ENCODE measurements at regions not wholly inside any gene's neighbourhood (a gene's known extent, or its start where the extent isn't known, plus 50 kb on each side); places are given as distances from the start of the nearest gene placed in this dataset.

DNA sequence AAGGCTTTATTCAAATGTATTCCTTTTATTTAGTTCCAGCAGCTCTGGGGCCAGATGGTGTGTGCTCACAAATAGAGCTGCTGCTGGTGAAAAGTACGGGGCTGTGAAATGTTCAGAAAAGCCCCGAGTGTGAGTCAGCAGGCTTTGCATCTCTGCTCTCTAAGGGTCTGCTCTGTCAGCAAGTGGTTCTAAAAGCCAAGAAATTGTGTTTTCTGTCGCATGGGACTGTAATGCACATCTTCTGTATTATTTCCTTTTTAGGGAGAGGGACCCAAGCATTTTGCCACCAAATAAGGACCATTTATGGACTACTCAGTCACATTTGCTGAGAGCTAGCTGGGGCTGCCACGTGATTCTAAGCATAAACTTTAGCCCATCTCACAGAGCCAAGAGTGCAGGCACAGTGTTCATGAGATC is 82.9 kb upstream of the NHS start (continued):
- TF ChIP-seq, protein P1, sequence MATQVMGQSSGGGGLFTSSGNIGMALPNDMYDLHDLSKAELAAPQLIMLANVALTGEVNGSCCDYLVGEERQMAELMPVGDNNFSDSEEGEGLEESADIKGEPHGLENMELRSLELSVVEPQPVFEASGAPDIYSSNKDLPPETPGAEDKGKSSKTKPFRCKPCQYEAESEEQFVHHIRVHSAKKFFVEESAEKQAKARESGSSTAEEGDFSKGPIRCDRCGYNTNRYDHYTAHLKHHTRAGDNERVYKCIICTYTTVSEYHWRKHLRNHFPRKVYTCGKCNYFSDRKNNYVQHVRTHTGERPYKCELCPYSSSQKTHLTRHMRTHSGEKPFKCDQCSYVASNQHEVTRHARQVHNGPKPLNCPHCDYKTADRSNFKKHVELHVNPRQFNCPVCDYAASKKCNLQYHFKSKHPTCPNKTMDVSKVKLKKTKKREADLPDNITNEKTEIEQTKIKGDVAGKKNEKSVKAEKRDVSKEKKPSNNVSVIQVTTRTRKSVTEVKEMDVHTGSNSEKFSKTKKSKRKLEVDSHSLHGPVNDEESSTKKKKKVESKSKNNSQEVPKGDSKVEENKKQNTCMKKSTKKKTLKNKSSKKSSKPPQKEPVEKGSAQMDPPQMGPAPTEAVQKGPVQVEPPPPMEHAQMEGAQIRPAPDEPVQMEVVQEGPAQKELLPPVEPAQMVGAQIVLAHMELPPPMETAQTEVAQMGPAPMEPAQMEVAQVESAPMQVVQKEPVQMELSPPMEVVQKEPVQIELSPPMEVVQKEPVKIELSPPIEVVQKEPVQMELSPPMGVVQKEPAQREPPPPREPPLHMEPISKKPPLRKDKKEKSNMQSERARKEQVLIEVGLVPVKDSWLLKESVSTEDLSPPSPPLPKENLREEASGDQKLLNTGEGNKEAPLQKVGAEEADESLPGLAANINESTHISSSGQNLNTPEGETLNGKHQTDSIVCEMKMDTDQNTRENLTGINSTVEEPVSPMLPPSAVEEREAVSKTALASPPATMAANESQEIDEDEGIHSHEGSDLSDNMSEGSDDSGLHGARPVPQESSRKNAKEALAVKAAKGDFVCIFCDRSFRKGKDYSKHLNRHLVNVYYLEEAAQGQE (IDR thresholded peaks at IDR 0.05; ENCODE audit: low read depth): no peak
- no peak for TF ChIP-seq CBX3 (IDR thresholded peaks at IDR 0.05; ENCODE audit: low read depth)

DNA sequence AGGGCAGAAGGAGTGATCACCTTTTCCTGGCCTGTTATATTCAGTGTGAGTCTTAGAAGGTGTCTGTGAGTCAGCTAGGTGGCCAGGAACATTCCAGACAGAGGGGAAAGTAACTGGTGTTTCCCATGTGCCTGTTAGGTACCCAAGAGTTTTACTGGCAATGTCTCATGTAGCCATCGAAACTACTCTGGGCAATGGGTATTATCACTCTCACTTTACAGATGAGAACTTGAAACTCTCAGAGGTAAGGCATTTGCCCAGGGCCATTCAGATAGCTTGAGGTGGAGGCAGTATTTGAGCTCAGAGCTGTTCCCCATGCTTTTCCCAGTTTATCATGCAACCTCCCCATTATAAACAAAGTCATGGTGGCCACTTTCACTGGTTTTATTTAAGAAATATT is 80.4 kb upstream of the NHS start:
- no peaks in the 10 kb centered on the region for H3K9me2 ChIP-seq (ENCODE audit: insufficient read depth)
- H3K4me1 ChIP-seq (ENCODE audit: control insufficient read depth in 1 of 2, insufficient read depth in 2 of 2, low read length in 2 of 2): no peaks in the 10 kb centered on the region
- H3K4me3 ChIP-seq (replicated peaks in 1 of 2; ENCODE audit: low read depth in 1 of 2, low read length in 2 of 2): no peak overlapping the region
- H3K36me3 ChIP-seq (ENCODE audit: control insufficient read depth in 1 of 2, insufficient read depth in 2 of 2, low read length in 2 of 2): no peaks in the 10 kb centered on the region
- no peak overlapping the region for H2AFZ ChIP-seq (ENCODE audit: low read depth, low read length, poor library complexity, severe bottlenecking)
- no TSS peak for BruUV-seq (replicated peaks)
- TF ChIP-seq FOSL1 (IDR thresholded peaks at IDR 0.05; ENCODE audit: low read depth) (no peak), SRF (IDR thresholded peaks at IDR 0.05; ENCODE audit: low read depth) (no peak)
- no peak overlapping the region for H3K9ac ChIP-seq (ENCODE audit: low read length)
- H3K4me2 ChIP-seq (ENCODE audit: low read length): no peak overlapping the region
- intact Hi-C loops (cut with micrococcal nuclease): no loop called here
- H3K27me3 ChIP-seq (ENCODE audit: insufficient read depth, low read length): no peaks in the 10 kb centered on the region
- no peaks in the 10 kb centered on the region for H3K9me3 ChIP-seq (ENCODE audit: control insufficient read depth in 1 of 2, insufficient read depth in 1 of 2, low read depth in 1 of 2, low read length in 2 of 2)
- ATAC-seq: no peak
- H3K27ac ChIP-seq (ENCODE audit: low read depth, low read length): no peak overlapping the region
- DNase-seq (ENCODE audit: low read depth, low spot score): no peak
- H3K79me2 ChIP-seq (ENCODE audit: insufficient read depth, low read length): no peaks in the 10 kb centered on the region
- H4K20me1 ChIP-seq (ENCODE audit: insufficient read depth): no peaks in the 10 kb centered on the region
- RAD21 ChIA-PET (ENCODE audit: low non-redundant PET in 1 of 2, low total read pairs in 2 of 2, uncharacterized antibody in 2 of 2, unreplicated experiment in 2 of 2): no interaction called here
- POLR2A ChIA-PET: no interaction called here
- CTCF ChIA-PET: no interaction called here

DNA sequence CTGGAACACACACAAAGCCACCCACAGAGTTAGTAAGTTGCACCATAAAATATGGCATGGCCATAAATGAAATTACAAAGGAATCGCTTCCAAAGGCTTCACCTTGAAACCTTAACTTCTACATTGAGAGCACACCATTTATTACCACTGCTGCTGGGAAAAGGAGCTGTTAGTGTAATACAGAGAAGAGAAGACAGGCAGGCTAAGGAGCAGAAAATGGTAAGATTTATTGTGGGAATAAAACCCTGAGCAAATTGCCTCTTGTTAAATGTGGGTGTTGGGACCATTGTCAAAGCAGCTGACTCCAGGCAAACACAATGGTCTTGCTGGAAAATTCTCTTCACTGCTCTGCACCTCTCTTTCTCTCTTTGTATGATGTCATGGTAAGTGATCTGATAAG is 79.2 kb upstream of the NHS start:
- no peaks in the 10 kb centered on the region for H3K36me3 ChIP-seq (ENCODE audit: control insufficient read depth in 1 of 2, insufficient read depth in 2 of 2, low read length in 2 of 2)
- no peaks in the 10 kb centered on the region for H3K9me2 ChIP-seq (ENCODE audit: insufficient read depth)
- H3K27me3 ChIP-seq (ENCODE audit: insufficient read depth, low read length): no peaks in the 10 kb centered on the region
- H4K20me1 ChIP-seq (ENCODE audit: insufficient read depth): no peaks in the 10 kb centered on the region
- intact Hi-C loops (cut with micrococcal nuclease): no loop called here
- H3K9me3 ChIP-seq (ENCODE audit: control insufficient read depth in 1 of 2, insufficient read depth in 1 of 2, low read depth in 1 of 2, low read length in 2 of 2): no peaks in the 10 kb centered on the region
- ChIA-PET RAD21 (ENCODE audit: low non-redundant PET in 1 of 2, low total read pairs in 2 of 2, uncharacterized antibody in 2 of 2, unreplicated experiment in 2 of 2) (no interaction called here), POLR2A (no interaction called here), CTCF (no interaction called here)
- H3K4me2 ChIP-seq (ENCODE audit: low read length): no peak overlapping the region
- no peak overlapping the region for H3K4me3 ChIP-seq (replicated peaks in 1 of 2; ENCODE audit: low read depth in 1 of 2, low read length in 2 of 2)
- no peaks in the 10 kb centered on the region for H3K79me2 ChIP-seq (ENCODE audit: insufficient read depth, low read length)
- no peak overlapping the region for H3K27ac ChIP-seq (ENCODE audit: low read depth, low read length)
- BruUV-seq (replicated peaks): no TSS peak
- H2AFZ ChIP-seq (ENCODE audit: low read depth, low read length, poor library complexity, severe bottlenecking): no peak overlapping the region
- TF ChIP-seq EZH2 (IDR thresholded peaks at IDR 0.05) (no peak), YY1 (IDR thresholded peaks at IDR 0.05; ENCODE audit: extremely low read depth, insufficient replicate concordance, low read depth, low read length) (no peak), ELF1 (IDR thresholded peaks at IDR 0.05; ENCODE audit: borderline replicate concordance, low read depth) (no peak)
- TF ChIP-seq, protein P2, sequence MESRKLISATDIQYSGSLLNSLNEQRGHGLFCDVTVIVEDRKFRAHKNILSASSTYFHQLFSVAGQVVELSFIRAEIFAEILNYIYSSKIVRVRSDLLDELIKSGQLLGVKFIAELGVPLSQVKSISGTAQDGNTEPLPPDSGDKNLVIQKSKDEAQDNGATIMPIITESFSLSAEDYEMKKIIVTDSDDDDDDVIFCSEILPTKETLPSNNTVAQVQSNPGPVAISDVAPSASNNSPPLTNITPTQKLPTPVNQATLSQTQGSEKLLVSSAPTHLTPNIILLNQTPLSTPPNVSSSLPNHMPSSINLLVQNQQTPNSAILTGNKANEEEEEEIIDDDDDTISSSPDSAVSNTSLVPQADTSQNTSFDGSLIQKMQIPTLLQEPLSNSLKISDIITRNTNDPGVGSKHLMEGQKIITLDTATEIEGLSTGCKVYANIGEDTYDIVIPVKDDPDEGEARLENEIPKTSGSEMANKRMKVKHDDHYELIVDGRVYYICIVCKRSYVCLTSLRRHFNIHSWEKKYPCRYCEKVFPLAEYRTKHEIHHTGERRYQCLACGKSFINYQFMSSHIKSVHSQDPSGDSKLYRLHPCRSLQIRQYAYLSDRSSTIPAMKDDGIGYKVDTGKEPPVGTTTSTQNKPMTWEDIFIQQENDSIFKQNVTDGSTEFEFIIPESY (IDR thresholded peaks at IDR 0.05; ENCODE audit: extremely low read depth, insufficient replicate concordance, low read length): no peak
- TF ChIP-seq, protein P3, sequence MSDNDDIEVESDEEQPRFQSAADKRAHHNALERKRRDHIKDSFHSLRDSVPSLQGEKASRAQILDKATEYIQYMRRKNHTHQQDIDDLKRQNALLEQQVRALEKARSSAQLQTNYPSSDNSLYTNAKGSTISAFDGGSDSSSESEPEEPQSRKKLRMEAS (IDR thresholded peaks at IDR 0.05): no peak
- ATAC-seq: no peak
- no peak for DNase-seq (ENCODE audit: low read depth, low spot score)
- H3K4me1 ChIP-seq (ENCODE audit: control insufficient read depth in 1 of 2, insufficient read depth in 2 of 2, low read length in 2 of 2): no peaks in the 10 kb centered on the region
- H3K9ac ChIP-seq (ENCODE audit: low read length): no peak overlapping the region
